Cardiac fibroblast (primary cell): ENCODE measurements at regions not wholly inside any gene's neighbourhood (a gene's known extent, or its start where the extent isn't known, plus 50 kb on each side); places are given as distances from the start of the nearest gene placed in this dataset.

ENCODE experiments used
- DNase-seq, 2 donors: peaks; one replicate each; pipeline versions ENCODE4 v3.0.0 to v3.0.0-alpha.2; 2010; ENCODE audit warnings: low read depth in 2 of 2
- H3K4me3 ChIP-seq, 2 donors: replicated peaks in 1 of 2; 1 replicate in 1 of 2; 2 replicates in 1 of 2; pipeline ENCODE4 v1.5.1; 2011; ENCODE audit warnings: low read depth in 2 of 2, low read length in 2 of 2, mild to moderate bottlenecking in 2 of 2, moderate library complexity in 1 of 2
- CTCF ChIP-seq: IDR thresholded peaks from one replicate; pipeline ENCODE4 v1.5.1; 2011; ENCODE audit warnings: low read depth, mild to moderate bottlenecking, low read length, inconsistent platforms

- peak in 1 of 2 donors; percentile 34 for DNase-seq
- TF ChIP-seq CTCF: no peak
- H3K4me3 ChIP-seq: no peak overlapping the region
These were observed 148.3 kb upstream of the BMPER start for GRCh38 chr7:33757050-33757449.

GRCh38 chr7:33757563-33758165 lies 147.7 kb upstream of the BMPER start:
- no peak overlapping the region for H3K4me3 ChIP-seq
- peak; percentile 42 for TF ChIP-seq CTCF
- peak; percentile 70 to 76 for DNase-seq

- no peak overlapping the region for H3K4me3 ChIP-seq
- DNase-seq: no peak
- TF ChIP-seq CTCF: no peak
These were observed 145.2 kb upstream of the BMPER start for GRCh38 chr7:33760146-33760545.

- H3K4me3 ChIP-seq: no peak overlapping the region
- TF ChIP-seq CTCF: no peak
- no peak for DNase-seq
These were observed 144.5 kb upstream of the BMPER start for GRCh38 chr7:33760834-33761233.

GRCh38 chr7:33761449-33762080 lies 143.8 kb upstream of the BMPER start:
- no peak overlapping the region for H3K4me3 ChIP-seq
- TF ChIP-seq CTCF: no peak
- peak in 1 of 2 donors; percentile 55 for DNase-seq

GRCh38 chr7:33762151-33762910 lies 143.0 kb upstream of the BMPER start:
- TF ChIP-seq CTCF: peak; percentile 3
- H3K4me3 ChIP-seq: no peak overlapping the region
- no peak for DNase-seq
